ENCODE measurements at regions not wholly inside any gene's neighbourhood (a gene's known extent, or its start where the extent isn't known, plus 50 kb on each side); places are given as distances from the start of the nearest gene placed in this dataset.

- Histone ChIP-seq H3K27me3 (ENCODE audit: control insufficient read depth in 1 of 2, insufficient read depth in 2 of 2, low read length in 1 of 2) (no peaks in the 10 kb centered on the region), H3K4me1 (ENCODE audit: control insufficient read depth in 1 of 2, insufficient read depth in 2 of 2, low read length in 2 of 2) (no peaks in the 10 kb centered on the region), H3K27ac (ENCODE audit: low read depth in 1 of 2, low read length in 2 of 2) (no peak overlapping the region), H3K9me3 (ENCODE audit: control insufficient read depth, low read length) (no peaks in the 10 kb centered on the region), H3K4me3 (ENCODE audit: low read length in 2 of 2) (no peak overlapping the region), H3K36me3 (ENCODE audit: control insufficient read depth in 1 of 2, insufficient read depth in 2 of 2, low read length in 1 of 2) (no peaks in the 10 kb centered on the region)
- 90 to 95% methylated on average over 5 of the region's 5 CpGs for WGBS, 2 donors
- intact Hi-C loops (cut with DNase I), result no loop called here
- ATAC-seq (ENCODE audit: low FRiP score) (no peak), DNase-seq (no peak)
Measured at GRCh38 chr1:55381491-55381890, 166.3 kb upstream of the USP24 start.

DNA sequence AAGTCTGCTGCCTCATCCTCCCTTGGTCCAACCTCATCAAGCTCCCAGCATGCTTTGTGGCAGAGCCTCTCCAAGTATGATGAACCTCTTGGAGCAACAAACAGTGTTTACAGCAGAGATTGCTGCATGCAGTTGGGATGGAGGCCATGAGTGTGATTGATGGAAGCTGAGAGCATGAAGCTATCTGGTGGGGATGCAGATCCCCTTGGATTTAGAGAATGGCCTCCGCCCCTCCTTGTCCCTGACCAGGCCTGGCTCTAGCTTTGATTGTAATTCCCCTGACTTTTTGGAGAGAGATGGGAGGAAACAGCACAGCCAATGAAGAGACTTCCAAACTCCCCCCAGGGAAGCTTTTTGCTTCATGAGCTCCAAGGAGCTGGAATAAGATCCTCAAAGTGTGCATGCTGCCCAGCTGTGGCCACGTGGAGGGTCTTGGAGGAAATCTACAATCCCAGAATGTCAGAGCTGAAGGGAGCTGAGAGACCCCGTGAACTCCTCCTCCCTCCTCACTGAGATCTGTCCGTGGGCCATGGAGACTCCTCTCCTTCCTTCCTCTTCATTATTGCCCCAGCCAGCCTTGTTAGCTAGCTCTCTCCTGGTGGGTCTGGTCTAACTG, 165.3 kb upstream of the USP24 start:
- DNase-seq (peak in 1 of 2 donors; percentile 63), ATAC-seq (ENCODE audit: low FRiP score) (peak; percentile 84)
- no peaks in the 10 kb centered on the region for H3K9me3 ChIP-seq (ENCODE audit: control insufficient read depth, low read length)
- H3K4me1 ChIP-seq (ENCODE audit: control insufficient read depth in 1 of 2, insufficient read depth in 2 of 2, low read length in 2 of 2), result no peaks in the 10 kb centered on the region
- intact Hi-C loops (cut with DNase I), result no loop called here
- no peaks in the 10 kb centered on the region for H3K36me3 ChIP-seq (ENCODE audit: control insufficient read depth in 1 of 2, insufficient read depth in 2 of 2, low read length in 1 of 2)
- 90 to 97% methylated on average over 4 of the region's 4 CpGs for WGBS, 2 donors
- H3K4me3 ChIP-seq (ENCODE audit: low read length in 2 of 2), result no peak overlapping the region
- H3K27me3 ChIP-seq (ENCODE audit: control insufficient read depth in 1 of 2, insufficient read depth in 2 of 2, low read length in 1 of 2), result no peaks in the 10 kb centered on the region
- no peak overlapping the region for H3K27ac ChIP-seq (ENCODE audit: low read depth in 1 of 2, low read length in 2 of 2)

GRCh38 chr1:55378582-55378981, 163.4 kb upstream of the USP24 start:
- peak; percentile 68 to 83 for DNase-seq
- H3K27me3 ChIP-seq (ENCODE audit: control insufficient read depth in 1 of 2, insufficient read depth in 2 of 2, low read length in 1 of 2), result no peaks in the 10 kb centered on the region
- no peak overlapping the region for H3K4me3 ChIP-seq (ENCODE audit: low read length in 2 of 2)
- H3K4me1 ChIP-seq (ENCODE audit: control insufficient read depth in 1 of 2, insufficient read depth in 2 of 2, low read length in 2 of 2), result no peaks in the 10 kb centered on the region
- 31 to 36% methylated on average over 10 of the region's 10 CpGs for WGBS, 2 donors
- no peaks in the 10 kb centered on the region for H3K36me3 ChIP-seq (ENCODE audit: control insufficient read depth in 1 of 2, insufficient read depth in 2 of 2, low read length in 1 of 2)
- ATAC-seq (ENCODE audit: low FRiP score), result no peak
- H3K27ac ChIP-seq (ENCODE audit: low read depth in 1 of 2, low read length in 2 of 2), result no peak overlapping the region
- intact Hi-C loops (cut with DNase I), result loop anchor here (5.0 to 10.0 kb wide), 3 partner anchors 1026 to 1329 kb away; partner anchors contain the start of gene PLPP3 (in 1 of the 2)
- no peaks in the 10 kb centered on the region for H3K9me3 ChIP-seq (ENCODE audit: control insufficient read depth, low read length)

GRCh38 chr1:55376897-55377296, 161.7 kb upstream of the USP24 start:
- WGBS, 2 donors, result 98 to 100% methylated on average over 1 of the region's 1 CpG
- DNase-seq (no peak), ATAC-seq (ENCODE audit: low FRiP score) (no peak)
- intact Hi-C loops (cut with DNase I), result loop anchor here (2.0 to 10.0 kb wide), 4 partner anchors 1028 to 1330 kb away; partner anchors contain the start of gene PLPP3 (in 1 of the 2)
- Histone ChIP-seq H3K27ac (ENCODE audit: low read depth in 1 of 2, low read length in 2 of 2) (no peak overlapping the region), H3K4me1 (ENCODE audit: control insufficient read depth in 1 of 2, insufficient read depth in 2 of 2, low read length in 2 of 2) (no peaks in the 10 kb centered on the region), H3K27me3 (ENCODE audit: control insufficient read depth in 1 of 2, insufficient read depth in 2 of 2, low read length in 1 of 2) (no peaks in the 10 kb centered on the region), H3K4me3 (ENCODE audit: low read length in 2 of 2) (no peak overlapping the region), H3K9me3 (ENCODE audit: control insufficient read depth, low read length) (no peaks in the 10 kb centered on the region), H3K36me3 (ENCODE audit: control insufficient read depth in 1 of 2, insufficient read depth in 2 of 2, low read length in 1 of 2) (no peaks in the 10 kb centered on the region)

DNA sequence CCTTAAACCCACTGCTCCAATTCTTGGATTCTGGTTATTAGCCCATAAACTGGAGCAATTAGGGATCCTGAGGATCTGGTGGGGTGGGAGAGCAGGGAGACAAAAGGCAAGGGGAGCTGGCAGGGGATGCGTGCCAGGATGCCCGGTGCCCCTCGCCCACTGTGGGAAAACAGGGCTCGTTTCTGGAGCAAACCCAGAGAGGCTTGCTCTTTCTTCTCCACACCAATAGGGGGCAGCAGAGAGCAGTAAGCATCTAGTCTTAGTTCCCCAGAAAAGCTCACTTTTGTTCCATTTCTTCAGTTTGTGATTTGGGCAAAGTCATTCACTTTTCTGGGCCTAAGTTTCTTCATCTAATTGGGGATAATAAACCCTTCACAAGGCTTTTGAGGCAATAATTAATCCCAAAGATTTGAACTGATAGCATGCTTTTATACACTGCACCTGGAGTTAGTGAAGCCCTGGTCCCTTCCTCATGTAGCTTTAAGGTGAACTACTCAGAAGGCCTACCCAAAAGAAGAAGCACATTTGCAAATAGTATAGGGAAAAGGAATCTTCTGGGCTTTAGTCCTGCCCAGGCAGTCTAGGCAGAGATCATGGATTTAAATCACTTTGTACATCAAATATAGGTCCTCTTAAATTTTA, 160.6 kb upstream of the USP24 start:
- WGBS, 2 donors, result 19 to 21% methylated on average over 4 of the region's 4 CpGs
- H3K27ac ChIP-seq (ENCODE audit: low read depth in 1 of 2, low read length in 2 of 2), result no peak overlapping the region
- no peaks in the 10 kb centered on the region for H3K36me3 ChIP-seq (ENCODE audit: control insufficient read depth in 1 of 2, insufficient read depth in 2 of 2, low read length in 1 of 2)
- H3K27me3 ChIP-seq (ENCODE audit: control insufficient read depth in 1 of 2, insufficient read depth in 2 of 2, low read length in 1 of 2), result no peaks in the 10 kb centered on the region
- intact Hi-C loops (cut with DNase I), result loop anchor here (2.0 to 10.0 kb wide), 4 partner anchors 1029 to 1332 kb away; partner anchors contain the start of gene PLPP3 (in 1 of the 2)
- H3K4me1 ChIP-seq (ENCODE audit: control insufficient read depth in 1 of 2, insufficient read depth in 2 of 2, low read length in 2 of 2), result no peaks in the 10 kb centered on the region
- H3K4me3 ChIP-seq (ENCODE audit: low read length in 2 of 2), result no peak overlapping the region
- H3K9me3 ChIP-seq (ENCODE audit: control insufficient read depth, low read length), result no peaks in the 10 kb centered on the region
- no peak for DNase-seq
- peak; percentile 69 for ATAC-seq (ENCODE audit: low FRiP score)

GRCh38 chr1:55374801-55375616, 159.8 kb upstream of the USP24 start:
- 83 to 87% methylated on average over 14 of the region's 14 CpGs for WGBS, 2 donors
- no peak for ATAC-seq (ENCODE audit: low FRiP score)

GRCh38 chr1:55374216-55374615, 159.1 kb upstream of the USP24 start:
- 98 to 100% methylated on average over 1 of the region's 1 CpG for WGBS, 2 donors
- H3K27ac ChIP-seq (ENCODE audit: low read depth in 1 of 2, low read length in 2 of 2), result no peak overlapping the region
- no peaks in the 10 kb centered on the region for H3K27me3 ChIP-seq (ENCODE audit: control insufficient read depth in 1 of 2, insufficient read depth in 2 of 2, low read length in 1 of 2)
- intact Hi-C loops (cut with DNase I), result loop anchor here in 1 of 2 donors (10.0 kb wide), 1 partner anchor 1031 kb away; no protein-coding TSS in a partner anchor
- no peaks in the 10 kb centered on the region for H3K4me1 ChIP-seq (ENCODE audit: control insufficient read depth in 1 of 2, insufficient read depth in 2 of 2, low read length in 2 of 2)
- no peak overlapping the region for H3K4me3 ChIP-seq (ENCODE audit: low read length in 2 of 2)
- ATAC-seq (ENCODE audit: low FRiP score) (no peak), DNase-seq (no peak)
- no peaks in the 10 kb centered on the region for H3K36me3 ChIP-seq (ENCODE audit: control insufficient read depth in 1 of 2, insufficient read depth in 2 of 2, low read length in 1 of 2)
- no peaks in the 10 kb centered on the region for H3K9me3 ChIP-seq (ENCODE audit: control insufficient read depth, low read length)

More at GRCh38 chr1:55374801-55375616, 159.8 kb upstream of the USP24 start:
- no peak for DNase-seq
- no peaks in the 10 kb centered on the region for H3K4me1 ChIP-seq (ENCODE audit: control insufficient read depth in 1 of 2, insufficient read depth in 2 of 2, low read length in 2 of 2)
- H3K27ac ChIP-seq (ENCODE audit: low read depth in 1 of 2, low read length in 2 of 2), result no peak overlapping the region
- H3K9me3 ChIP-seq (ENCODE audit: control insufficient read depth, low read length), result no peaks in the 10 kb centered on the region
- H3K27me3 ChIP-seq (ENCODE audit: control insufficient read depth in 1 of 2, insufficient read depth in 2 of 2, low read length in 1 of 2), result no peaks in the 10 kb centered on the region
- intact Hi-C loops (cut with DNase I), result loop anchor here (5.0 to 10.0 kb wide), 3 partner anchors 1030 to 1332 kb away; partner anchors contain the start of gene PLPP3 (in 1 of the 2)
- H3K36me3 ChIP-seq (ENCODE audit: control insufficient read depth in 1 of 2, insufficient read depth in 2 of 2, low read length in 1 of 2), result no peaks in the 10 kb centered on the region
- no peak overlapping the region for H3K4me3 ChIP-seq (ENCODE audit: low read length in 2 of 2)

- no peaks in the 10 kb centered on the region for H3K4me1 ChIP-seq (ENCODE audit: control insufficient read depth in 1 of 2, insufficient read depth in 2 of 2, low read length in 2 of 2)
- H3K27ac ChIP-seq (ENCODE audit: low read depth in 1 of 2, low read length in 2 of 2), result no peak overlapping the region
- DNase-seq (no peak), ATAC-seq (ENCODE audit: low FRiP score) (no peak)
- no peaks in the 10 kb centered on the region for H3K27me3 ChIP-seq (ENCODE audit: control insufficient read depth in 1 of 2, insufficient read depth in 2 of 2, low read length in 1 of 2)
- 81 to 83% methylated on average over 6 of the region's 6 CpGs for WGBS, 2 donors
- peaks cover 2% of the 10 kb centered on the region for H3K9me3 ChIP-seq (ENCODE audit: control insufficient read depth, low read length)
- H3K4me3 ChIP-seq (ENCODE audit: low read length in 2 of 2), result no peak overlapping the region
- intact Hi-C loops (cut with DNase I), result no loop called here
- H3K36me3 ChIP-seq (ENCODE audit: control insufficient read depth in 1 of 2, insufficient read depth in 2 of 2, low read length in 1 of 2), result no peaks in the 10 kb centered on the region
Measured at GRCh38 chr1:55369474-55369873, 154.3 kb upstream of the USP24 start.

All from aorta (tissue), 5 donors.